HG02571 (cell line): ENCODE measurements at regions not wholly inside any gene's neighbourhood (a gene's known extent, or its start where the extent isn't known, plus 50 kb on each side); places are given as distances from the start of the nearest gene placed in this dataset.
"Not testable (repeated sequence)": the region's sequence is repeated elsewhere in the genome, so short reads cannot be mapped to it uniquely, and the experiment has no call there.

ENCODE experiments used
- ATAC-seq: cut with Tn5 transposase; IDR thresholded peaks from one replicate; pipeline ENCODE4 v1.9.1; 2021; ENCODE audit warnings: mild to moderate bottlenecking, moderate library complexity; ENCODE audit not compliant: unreplicated experiment

DNA sequence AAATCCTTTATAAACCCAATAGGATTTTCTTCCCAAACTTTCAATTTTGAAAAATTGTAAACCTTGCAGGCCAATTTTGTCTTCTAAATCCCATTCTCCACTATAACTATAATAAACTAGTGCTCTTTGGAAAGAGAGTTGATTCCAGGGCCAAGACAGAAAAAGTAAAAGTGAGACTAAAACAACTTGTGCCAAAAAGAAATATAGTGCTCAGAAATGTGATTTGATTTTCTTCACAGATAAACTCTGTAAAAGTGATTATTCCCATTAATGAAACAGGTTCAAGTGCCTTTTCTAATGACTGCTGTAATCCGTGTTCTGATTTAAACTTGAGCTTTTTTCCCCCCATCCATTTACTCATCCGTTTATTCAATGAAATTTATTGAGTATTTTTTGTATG, 1831.1 kb downstream of the SLITRK5 start:
- ATAC-seq = no peak

DNA sequence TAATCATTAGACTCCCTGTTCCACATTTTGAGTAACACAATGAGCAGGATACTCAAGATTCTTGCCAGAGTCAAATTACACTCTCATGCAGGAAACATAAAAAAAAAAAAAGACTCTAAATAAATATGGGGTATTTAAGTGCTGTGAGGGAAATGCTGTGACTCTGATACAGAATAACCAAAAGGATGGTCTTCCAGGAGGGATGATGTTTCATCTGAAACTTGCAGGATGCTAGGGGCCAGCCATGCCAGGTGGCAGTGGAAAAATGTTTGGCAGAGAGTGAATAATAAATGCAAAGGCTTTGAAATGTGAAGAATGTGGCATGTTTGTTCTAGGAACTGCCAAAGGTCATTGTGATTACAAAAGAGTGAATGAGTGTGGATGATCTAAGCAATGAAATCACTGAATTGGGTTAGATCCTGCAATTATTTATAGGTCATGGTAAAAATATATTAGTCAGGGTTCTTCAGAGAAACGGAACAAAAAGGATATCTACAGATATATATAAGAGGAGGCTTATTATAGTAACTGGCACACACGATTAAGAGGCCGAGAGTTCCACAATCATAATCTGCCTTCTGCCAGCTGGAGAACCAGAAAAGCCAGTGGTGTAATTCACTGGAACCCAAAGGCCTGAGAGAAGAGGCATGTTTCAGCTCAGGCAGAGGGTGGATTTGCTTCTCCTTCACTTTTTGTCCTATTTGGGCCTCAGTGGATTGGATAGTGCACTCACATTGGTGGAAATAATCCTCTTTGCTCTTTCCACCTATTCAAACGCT, 1832.8 kb upstream of the MIR17HG start:
- ATAC-seq = no peak

GRCh38 chr13:89515948-89516347, 1831.5 kb upstream of the MIR17HG start:
- no peak for ATAC-seq

DNA sequence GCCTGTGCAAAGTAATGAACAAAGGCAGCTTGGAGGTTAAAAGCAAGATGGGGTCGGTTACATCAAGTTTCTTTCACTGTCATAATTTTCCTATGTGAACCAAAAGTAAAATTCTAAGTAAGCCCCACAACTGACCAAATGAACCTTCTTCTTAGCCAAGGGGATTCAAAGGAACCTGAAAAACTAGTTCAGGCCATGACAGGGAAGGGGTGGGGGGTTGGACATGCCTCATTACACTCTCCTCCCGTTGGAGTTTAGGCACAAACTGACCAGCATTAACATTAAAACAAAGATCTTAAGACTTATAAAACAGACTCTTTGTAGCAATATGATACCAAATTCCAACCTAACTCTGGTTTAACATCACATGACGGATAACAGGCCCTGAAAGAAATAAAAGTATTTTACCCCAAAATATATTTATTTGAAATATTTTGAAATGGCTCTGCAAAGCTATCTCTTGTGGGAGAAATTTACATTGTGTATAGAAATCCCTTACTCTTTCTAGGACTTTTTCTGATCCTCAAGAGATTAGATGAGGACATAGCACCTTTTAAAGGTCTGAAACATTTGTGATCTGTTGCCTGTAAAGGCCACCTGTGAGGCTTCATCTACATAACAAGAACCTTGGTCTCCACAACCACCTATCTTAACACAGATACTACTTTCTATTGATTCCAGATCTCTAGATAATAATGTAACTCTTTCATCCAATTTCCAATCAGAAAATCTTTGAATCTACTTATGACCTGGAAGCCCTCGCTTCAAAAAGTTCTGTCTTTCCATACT, 1829.0 kb upstream of the MIR17HG start:
- no peak for ATAC-seq

GRCh38 chr13:89520468-89520867, 1827.0 kb upstream of the MIR17HG start:
- no peak for ATAC-seq

GRCh38 chr13:89521672-89522071, 1825.8 kb upstream of the MIR17HG start:
- not testable (repeated sequence) for ATAC-seq

- no peak for ATAC-seq
Measured at GRCh38 chr13:89541091-89542030, 1806.1 kb upstream of the MIR17HG start.

DNA sequence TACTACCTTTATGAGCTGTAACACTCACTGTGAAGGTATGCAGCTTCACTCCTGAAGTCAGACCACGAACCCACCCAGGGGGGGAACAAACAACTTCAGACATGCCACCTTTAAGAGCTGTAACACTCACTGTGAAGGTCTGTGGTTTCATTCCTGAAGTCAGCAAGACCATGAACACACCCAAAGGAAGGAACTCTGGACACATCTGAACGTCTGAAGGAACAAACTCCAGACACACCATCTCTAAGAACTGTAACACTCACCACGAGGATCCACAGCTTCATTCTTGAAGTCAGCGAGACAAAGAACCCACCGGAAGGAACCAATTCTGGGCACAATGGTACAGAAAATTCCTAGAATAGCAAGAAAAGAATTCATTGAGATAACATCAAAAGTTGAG, 1796.5 kb upstream of the MIR17HG start:
- ATAC-seq = no peak

- ATAC-seq = no peak
Measured at GRCh38 chr13:89554801-89555200, 1792.7 kb upstream of the MIR17HG start.

DNA sequence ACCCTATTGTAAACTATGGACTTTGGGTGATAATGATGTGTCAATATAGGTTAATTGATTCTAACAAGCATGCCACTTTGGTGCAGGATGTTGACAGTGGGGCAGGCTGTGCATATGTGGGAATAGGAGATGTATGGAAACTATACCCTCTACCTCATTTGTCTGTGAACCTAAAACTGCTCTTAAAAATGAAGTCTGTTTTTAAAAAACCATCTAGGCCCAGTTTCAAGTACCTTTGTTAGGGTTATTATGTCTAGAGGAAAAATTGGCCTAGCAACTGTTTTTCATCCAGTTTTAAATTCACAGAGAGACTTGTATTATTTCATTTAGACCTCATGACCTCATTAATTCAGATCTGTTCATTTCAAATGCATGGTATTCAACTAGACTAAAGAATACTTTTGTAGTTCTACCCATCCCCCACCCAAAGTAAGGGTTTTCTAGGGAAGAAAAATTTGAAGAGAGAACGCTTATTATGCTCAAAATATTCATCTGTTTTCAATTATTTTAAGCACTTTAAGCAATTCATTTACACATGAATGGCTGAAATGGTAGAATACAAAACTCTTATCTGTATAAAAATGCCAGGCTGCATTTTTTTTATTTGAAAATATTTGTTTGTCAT, 1781.9 kb upstream of the MIR17HG start:
- no peak for ATAC-seq

DNA sequence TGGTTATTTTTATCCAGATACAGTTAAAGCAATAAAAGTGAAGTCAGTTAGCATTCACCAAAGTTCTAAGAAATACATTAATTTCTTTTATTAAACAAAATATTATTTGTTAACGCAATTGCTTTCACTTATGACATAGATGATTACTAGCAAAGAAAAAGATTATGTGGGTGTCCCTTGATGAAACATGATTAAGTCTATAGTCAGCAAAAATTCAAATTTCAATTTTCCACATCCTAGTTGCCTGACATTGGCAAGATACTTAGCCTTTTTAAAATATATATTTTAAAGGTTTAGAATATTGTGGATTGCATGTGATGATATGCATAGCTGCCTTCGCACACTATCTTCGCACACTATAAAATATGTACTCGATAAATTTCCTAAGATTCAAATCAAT, 1780.5 kb upstream of the MIR17HG start:
- ATAC-seq = no peak

DNA sequence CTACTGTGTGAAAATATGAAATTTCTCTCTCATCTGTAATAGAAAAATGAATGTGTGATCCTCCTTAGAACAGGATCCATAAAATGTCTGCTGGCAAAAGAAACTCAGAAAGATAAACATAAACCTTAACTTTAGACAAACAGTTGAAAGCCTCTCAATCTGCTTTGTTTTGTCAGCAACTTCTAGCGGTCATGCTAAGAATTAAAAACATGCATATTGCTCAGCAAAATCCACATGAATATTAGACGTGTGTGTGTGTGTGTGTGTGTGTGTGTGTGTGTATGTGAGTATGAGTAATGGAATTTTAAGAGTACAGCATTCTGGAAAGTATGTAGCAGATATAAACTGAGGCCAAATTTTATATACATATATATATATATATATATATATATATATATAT, 1779.2 kb upstream of the MIR17HG start:
- ATAC-seq = no peak

- ATAC-seq = no peak
Measured at GRCh38 chr13:89568746-89569145, 1778.7 kb upstream of the MIR17HG start.

GRCh38 chr13:89571676-89572075, 1775.8 kb upstream of the MIR17HG start:
- ATAC-seq = no peak

DNA sequence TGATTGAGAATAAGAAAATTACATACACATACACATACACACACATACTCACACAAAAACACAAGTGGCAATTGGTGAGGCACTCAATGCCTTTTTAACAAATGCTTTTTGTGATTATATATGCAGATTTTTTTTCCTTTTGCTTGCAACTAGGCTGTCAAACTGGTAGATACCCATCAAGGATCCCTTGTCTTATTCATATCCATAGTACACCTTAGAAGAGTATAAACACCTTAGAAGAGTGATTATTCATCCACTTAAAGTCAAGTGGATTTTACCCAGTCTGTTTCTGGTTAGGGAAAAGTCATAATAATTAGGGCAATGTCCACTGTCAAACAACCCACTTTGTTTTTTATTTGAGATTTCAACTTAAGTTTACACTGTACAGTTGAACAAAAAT, 1773.4 kb upstream of the MIR17HG start:
- no peak for ATAC-seq

DNA sequence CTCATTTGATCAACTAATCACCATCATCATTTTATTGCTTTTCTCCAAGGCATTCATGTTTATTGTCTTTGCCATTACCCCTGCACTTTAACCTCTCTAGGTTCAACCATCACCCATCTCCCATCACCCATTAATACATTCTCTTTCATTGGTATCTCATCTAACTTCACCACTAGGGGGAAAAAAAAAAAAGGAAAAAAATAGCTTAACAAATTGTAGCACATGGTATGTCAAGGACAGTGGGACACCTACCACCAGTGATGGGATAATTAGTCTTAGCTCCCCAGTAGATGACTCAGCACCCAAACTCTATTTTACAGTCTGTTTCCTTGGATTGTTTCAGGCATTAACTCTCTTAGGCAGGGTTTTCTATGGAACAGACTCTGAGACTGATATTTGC, 1770.2 kb upstream of the MIR17HG start:
- no peak for ATAC-seq

GRCh38 chr13:89584058-89584620, 1763.3 kb upstream of the MIR17HG start:
- ATAC-seq = no peak

- ATAC-seq = no peak
Measured at GRCh38 chr13:89602655-89603054, 1744.8 kb upstream of the MIR17HG start.

- ATAC-seq = no peak
Measured at GRCh38 chr13:89603187-89603586, 1744.3 kb upstream of the MIR17HG start.

GRCh38 chr13:89609318-89609717, 1738.2 kb upstream of the MIR17HG start:
- no peak for ATAC-seq
